ENCODE measurements at regions not wholly inside any gene's neighbourhood (a gene's known extent, or its start where the extent isn't known, plus 50 kb on each side); places are given as distances from the start of the nearest gene placed in this dataset.
A peak's percentile ranks its signal among the peaks of the same experiment; 100 is the strongest.
"Not testable (repeated sequence)": the region's sequence is repeated elsewhere in the genome, so short reads cannot be mapped to it uniquely, and the experiment has no call there.

GRCh38 chr12:13537623-13538022 is 341.1 kb downstream of the EMP1 start:
- Mint-ChIP-seq H3K4me1 (ENCODE audit: unreplicated experiment) (no peaks in the 10 kb centered on the region), H3K27me3 (ENCODE audit: unreplicated experiment) (peaks cover 10% of the 10 kb centered on the region), H3K27ac (ENCODE audit: unreplicated experiment) (no peak overlapping the region)

GRCh38 chr12:13536219-13536910 is 339.8 kb downstream of the EMP1 start:
- H3K27ac Mint-ChIP-seq (ENCODE audit: unreplicated experiment) = no peak overlapping the region
- DNase-seq (ENCODE audit: extremely low spot score, unreplicated experiment) = no peak
- H3K27me3 Mint-ChIP-seq (ENCODE audit: unreplicated experiment) = peaks cover 10% of the 10 kb centered on the region
- TF ChIP-seq, protein P1, sequence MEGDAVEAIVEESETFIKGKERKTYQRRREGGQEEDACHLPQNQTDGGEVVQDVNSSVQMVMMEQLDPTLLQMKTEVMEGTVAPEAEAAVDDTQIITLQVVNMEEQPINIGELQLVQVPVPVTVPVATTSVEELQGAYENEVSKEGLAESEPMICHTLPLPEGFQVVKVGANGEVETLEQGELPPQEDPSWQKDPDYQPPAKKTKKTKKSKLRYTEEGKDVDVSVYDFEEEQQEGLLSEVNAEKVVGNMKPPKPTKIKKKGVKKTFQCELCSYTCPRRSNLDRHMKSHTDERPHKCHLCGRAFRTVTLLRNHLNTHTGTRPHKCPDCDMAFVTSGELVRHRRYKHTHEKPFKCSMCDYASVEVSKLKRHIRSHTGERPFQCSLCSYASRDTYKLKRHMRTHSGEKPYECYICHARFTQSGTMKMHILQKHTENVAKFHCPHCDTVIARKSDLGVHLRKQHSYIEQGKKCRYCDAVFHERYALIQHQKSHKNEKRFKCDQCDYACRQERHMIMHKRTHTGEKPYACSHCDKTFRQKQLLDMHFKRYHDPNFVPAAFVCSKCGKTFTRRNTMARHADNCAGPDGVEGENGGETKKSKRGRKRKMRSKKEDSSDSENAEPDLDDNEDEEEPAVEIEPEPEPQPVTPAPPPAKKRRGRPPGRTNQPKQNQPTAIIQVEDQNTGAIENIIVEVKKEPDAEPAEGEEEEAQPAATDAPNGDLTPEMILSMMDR (IDR thresholded peaks at IDR 0.05) = no peak
- no peaks in the 10 kb centered on the region for H3K36me3 Mint-ChIP-seq (ENCODE audit: unreplicated experiment)
- H3K9me3 Mint-ChIP-seq (ENCODE audit: unreplicated experiment) = no peaks in the 10 kb centered on the region
- no peak overlapping the region for H3K4me3 Mint-ChIP-seq (ENCODE audit: unreplicated experiment)
- H3K4me1 Mint-ChIP-seq (ENCODE audit: unreplicated experiment) = no peaks in the 10 kb centered on the region

More at GRCh38 chr12:13537623-13538022, 341.1 kb downstream of the EMP1 start:
- no peaks in the 10 kb centered on the region for H3K9me3 Mint-ChIP-seq (ENCODE audit: unreplicated experiment)
- H3K4me3 Mint-ChIP-seq (ENCODE audit: unreplicated experiment) = no peak overlapping the region
- H3K36me3 Mint-ChIP-seq (ENCODE audit: unreplicated experiment) = no peaks in the 10 kb centered on the region
- TF ChIP-seq, protein P1 (IDR thresholded peaks at IDR 0.05) = no peak
- DNase-seq (ENCODE audit: extremely low spot score, unreplicated experiment) = no peak

GRCh38 chr12:13534645-13535398 is 338.3 kb downstream of the EMP1 start:
- Mint-ChIP-seq H3K27me3 (ENCODE audit: unreplicated experiment) (peaks cover 10% of the 10 kb centered on the region), H3K9me3 (ENCODE audit: unreplicated experiment) (no peaks in the 10 kb centered on the region), H3K4me1 (ENCODE audit: unreplicated experiment) (no peaks in the 10 kb centered on the region), H3K36me3 (ENCODE audit: unreplicated experiment) (no peaks in the 10 kb centered on the region), H3K4me3 (ENCODE audit: unreplicated experiment) (peak overlapping the region; percentile 38), H3K27ac (ENCODE audit: unreplicated experiment) (no peak overlapping the region)
- DNase-seq (ENCODE audit: extremely low spot score, unreplicated experiment) = peak; percentile 87
- TF ChIP-seq, protein P1 (IDR thresholded peaks at IDR 0.05) = peak; percentile 82

DNA sequence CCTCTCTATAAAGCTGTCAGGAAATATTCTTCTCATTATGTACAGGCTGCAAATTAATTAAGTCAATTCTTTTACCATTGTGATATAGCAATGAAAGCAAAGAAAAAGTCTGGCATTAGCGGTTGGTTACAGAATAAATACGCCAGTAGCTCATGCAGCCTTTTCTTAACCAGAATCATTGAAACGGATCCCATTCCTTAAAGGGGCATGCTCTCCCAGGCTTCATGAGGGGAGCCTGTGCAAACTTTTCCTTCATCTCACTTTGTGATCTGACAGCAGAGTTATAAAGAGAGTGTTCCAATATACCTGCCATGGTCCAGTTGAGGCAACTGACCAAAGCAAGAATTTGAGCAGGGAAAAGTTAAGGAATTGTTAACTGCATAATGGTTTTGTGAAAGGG is 337.7 kb downstream of the EMP1 start:
- TF ChIP-seq, protein P1 (IDR thresholded peaks at IDR 0.05) = no peak
- no peaks in the 10 kb centered on the region for H3K36me3 Mint-ChIP-seq (ENCODE audit: unreplicated experiment)
- no peak for DNase-seq (ENCODE audit: extremely low spot score, unreplicated experiment)
- no peaks in the 10 kb centered on the region for H3K9me3 Mint-ChIP-seq (ENCODE audit: unreplicated experiment)
- H3K4me3 Mint-ChIP-seq (ENCODE audit: unreplicated experiment) = no peak overlapping the region
- peaks cover 10% of the 10 kb centered on the region for H3K27me3 Mint-ChIP-seq (ENCODE audit: unreplicated experiment)
- no peaks in the 10 kb centered on the region for H3K4me1 Mint-ChIP-seq (ENCODE audit: unreplicated experiment)
- no peak overlapping the region for H3K27ac Mint-ChIP-seq (ENCODE audit: unreplicated experiment)

GRCh38 chr12:13530966-13531365 is 334.4 kb downstream of the EMP1 start:
- Mint-ChIP-seq H3K9me3 (ENCODE audit: unreplicated experiment) (no peaks in the 10 kb centered on the region), H3K27ac (ENCODE audit: unreplicated experiment) (no peak overlapping the region), H3K36me3 (ENCODE audit: unreplicated experiment) (no peaks in the 10 kb centered on the region), H3K4me1 (ENCODE audit: unreplicated experiment) (no peaks in the 10 kb centered on the region), H3K27me3 (ENCODE audit: unreplicated experiment) (peaks cover 5% of the 10 kb centered on the region), H3K4me3 (ENCODE audit: unreplicated experiment) (no peak overlapping the region)
- TF ChIP-seq, protein P1 (IDR thresholded peaks at IDR 0.05) = no peak
- DNase-seq (ENCODE audit: extremely low spot score, unreplicated experiment) = no peak

DNA sequence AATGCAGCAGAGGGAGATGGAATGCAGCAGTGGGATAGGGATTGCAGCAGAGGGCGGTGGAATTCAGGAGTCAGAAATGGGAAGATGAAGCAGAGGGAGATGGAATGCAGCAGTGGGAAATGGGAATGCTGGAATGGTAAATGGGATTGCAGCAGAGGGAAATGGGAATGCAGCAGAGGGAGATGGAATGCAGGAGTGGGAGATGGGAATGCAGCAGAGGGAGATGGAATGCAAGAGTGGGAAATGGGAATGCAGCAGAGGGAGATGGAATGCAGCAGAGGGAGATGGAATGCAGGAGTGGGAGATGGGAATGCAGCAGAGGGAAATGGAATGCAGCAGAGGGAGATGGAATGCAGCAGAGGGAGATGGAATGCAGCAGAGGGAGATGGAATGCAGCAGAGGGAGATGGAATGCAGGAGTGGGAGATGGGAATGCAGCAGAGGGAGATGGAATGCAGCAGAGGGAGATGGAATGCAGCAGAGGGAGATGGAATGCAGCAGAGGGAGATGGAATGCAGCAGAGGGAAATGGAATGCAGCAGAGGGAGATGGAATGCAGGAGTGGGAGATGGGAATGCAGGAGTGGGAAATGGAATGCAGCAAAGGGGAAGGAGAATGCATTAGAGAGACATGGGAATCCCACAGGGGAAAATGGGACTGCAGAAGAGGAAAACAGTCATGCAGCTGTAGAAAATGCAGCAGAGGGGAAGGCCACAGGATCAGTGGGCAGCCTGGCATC is 329.8 kb downstream of the EMP1 start:
- H3K9me3 Mint-ChIP-seq (ENCODE audit: unreplicated experiment); H3K4me3 Mint-ChIP-seq (ENCODE audit: unreplicated experiment); H3K27ac Mint-ChIP-seq (ENCODE audit: unreplicated experiment); H3K4me1 Mint-ChIP-seq (ENCODE audit: unreplicated experiment); DNase-seq (ENCODE audit: extremely low spot score, unreplicated experiment); H3K36me3 Mint-ChIP-seq (ENCODE audit: unreplicated experiment); H3K27me3 Mint-ChIP-seq (ENCODE audit: unreplicated experiment): not testable (repeated sequence)

All from osteocyte (in vitro differentiated cells).